ENCODE measurements at regions not wholly inside any gene's neighbourhood (a gene's known extent, or its start where the extent isn't known, plus 50 kb on each side); places are given as distances from the start of the nearest gene placed in this dataset.

DNA sequence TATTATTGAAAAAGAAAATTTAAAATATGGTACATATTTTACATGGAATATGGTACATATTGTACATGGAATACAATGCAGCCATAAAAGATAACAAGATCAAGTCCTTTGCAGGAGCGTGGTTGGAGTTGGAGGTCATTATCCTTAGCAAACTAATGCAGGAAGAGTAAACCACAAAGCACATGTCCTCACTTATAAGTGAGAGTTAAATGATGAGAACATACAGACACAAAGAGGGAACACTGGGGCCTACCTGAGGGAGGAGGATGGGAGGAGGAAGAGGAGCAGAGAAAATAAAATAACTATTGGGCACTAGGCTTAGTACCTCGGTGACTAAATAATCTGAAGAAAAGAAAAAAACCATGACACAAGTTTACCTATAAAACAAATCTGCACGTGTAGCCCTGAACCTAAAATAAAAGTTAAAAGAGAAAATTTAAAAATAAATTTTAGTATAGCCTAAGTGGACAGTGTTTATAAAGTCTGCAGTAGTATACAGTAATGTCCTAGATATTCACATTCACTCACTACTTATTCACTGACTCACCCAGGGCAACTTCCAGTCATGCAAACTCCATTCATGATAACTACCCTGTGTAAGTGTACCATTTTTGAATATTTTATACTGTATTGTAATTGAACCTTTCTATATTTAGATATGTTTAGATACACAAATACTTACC lies 204.4 kb downstream of the FAM76B start:
- DNase-seq (ENCODE audit: low read depth), result no peak

DNA sequence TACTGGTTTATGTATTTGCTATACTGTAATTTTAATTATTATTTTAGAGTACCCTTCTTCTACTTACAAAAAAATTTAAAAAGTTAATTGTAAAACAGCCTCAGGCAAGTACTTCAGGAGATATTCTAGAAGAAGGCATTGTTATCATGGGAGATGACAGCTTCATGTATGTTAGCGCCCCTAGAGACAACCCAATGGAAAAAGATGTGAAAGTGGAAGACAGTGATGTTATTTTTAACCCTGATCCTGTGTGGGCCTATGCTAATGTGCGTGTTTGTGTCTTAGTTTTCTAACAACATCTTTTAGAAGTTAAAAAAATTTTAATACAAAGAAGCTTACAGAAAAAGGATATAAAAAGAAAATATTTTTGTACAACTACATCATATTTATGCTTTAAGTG lies 205.0 kb downstream of the FAM76B start:
- no peak for DNase-seq (ENCODE audit: low read depth)

DNA sequence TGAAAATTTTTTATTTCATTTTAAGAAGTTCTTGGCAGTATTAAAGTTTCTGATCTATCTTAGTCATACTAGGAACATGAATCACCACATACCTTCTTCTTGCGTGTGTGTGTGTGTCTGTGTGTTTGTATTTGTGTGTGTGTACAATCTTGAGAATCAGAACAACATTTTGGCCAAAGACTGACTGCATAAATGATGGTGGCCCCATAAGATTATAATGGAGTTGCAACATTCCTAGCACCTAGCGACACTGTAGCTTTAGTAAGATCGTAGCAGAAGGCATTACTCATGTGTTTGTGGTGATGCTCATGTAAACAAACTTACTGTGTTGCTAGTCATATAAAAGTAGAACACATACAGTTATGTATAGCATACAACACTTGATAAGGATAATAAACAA lies 205.4 kb downstream of the FAM76B start:
- no peak for DNase-seq (ENCODE audit: low read depth)

GRCh38 chr11:95577716-95578460 lies 211.7 kb downstream of the FAM76B start:
- no peak for DNase-seq (ENCODE audit: low read depth)

DNA sequence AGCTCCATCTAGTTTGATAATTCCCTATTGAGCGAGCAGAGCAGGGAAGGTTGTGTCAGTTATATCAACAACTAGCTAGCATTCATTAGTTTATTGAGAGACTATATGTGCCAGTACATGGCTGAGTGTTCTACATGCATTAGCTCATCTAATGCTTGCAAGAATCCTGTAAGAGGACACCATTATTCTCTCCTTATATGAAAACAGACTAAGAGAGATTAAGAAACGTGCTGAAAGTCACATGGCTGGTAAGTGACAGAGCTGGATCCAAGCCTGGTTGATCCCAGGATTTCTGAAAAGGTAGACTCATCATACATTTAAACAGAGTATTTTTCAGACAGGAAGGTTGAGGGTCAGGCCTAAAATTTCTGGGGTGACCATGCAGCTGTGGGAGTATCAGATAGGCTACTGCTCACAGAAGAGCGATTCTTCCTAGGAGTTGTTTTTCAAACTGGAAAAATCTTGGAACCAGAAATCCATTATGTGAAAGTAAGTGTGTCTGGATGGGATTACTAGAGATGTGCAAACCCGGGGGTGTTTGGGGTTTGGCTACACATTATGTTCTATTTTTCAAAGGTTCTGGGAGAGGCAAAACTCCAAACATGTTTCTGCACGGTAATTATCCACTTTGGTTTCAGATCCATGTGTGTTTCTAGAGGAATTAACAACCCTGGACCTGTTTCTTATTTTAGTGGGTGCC lies 213.3 kb downstream of the FAM76B start:
- no peak for DNase-seq (ENCODE audit: low read depth)

DNA sequence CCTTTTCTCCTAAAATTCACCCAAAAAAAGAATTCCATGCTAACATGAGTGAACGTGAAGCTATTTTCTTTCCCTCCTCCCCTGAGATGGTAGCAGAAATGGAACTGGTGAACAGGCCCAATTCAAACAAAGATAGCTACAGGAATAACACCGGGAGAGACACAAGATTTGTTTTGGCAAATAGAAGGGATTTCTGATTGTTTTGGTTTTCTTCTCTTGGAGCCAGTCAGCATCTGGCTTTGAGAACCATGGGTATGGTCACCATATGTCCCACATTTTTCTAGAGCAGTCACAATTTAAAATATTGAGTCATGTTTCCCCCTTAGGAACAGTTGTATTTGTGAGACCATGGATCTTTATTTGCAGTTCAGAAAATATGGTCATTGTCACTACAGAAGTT lies 214.1 kb downstream of the FAM76B start:
- no peak for DNase-seq (ENCODE audit: low read depth)

DNA sequence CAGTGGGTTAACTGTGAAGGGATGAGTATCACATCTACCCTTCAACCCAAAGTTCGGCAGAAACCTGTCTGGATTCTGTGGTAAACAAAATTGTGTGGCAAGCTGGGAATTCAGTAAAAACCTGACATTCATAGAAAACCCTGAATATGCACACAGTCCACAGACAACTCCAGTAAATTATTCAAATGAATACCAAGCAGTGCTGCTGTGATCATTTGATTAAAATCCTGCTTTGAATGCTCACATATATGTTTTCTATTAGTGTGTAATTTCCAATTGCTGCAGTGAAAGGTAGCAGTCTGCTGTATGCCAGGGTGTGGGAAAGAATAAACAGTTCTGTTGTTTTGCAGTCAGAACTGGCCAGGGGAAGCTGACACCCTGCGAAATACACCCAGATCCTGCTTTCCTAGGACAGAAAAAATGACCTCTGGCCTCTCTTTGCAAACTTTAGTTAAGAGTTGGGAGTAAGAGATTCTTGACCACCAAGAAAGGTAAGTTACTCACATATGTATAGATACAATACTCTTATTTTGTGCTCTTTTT lies 217.8 kb downstream of the FAM76B start:
- DNase-seq (ENCODE audit: low read depth), result no peak

DNA sequence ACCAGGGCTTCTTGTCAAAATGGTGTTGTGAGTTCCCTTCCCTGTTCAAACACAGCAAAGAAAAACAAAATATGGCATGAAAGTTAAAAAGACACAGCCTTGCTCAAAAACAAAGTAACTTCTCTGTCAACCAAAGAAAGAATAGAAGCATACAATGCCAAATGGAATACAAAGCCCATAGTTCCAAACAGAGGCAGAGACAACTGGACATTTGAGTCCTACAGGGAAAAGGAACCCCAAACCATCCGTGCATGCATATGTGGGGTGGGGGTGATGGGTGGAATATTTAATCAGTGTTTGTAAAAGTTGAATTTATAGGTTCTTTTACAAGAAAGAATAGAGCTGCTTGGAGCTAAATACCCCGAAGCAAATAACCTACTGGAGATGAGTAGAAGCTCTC lies 218.7 kb downstream of the FAM76B start:
- no peak for DNase-seq (ENCODE audit: low read depth)

- DNase-seq (ENCODE audit: low read depth), result no peak
Measured at GRCh38 chr11:95569207-95569606, 220.4 kb downstream of the FAM76B start.

GRCh38 chr11:95568281-95568680 lies 221.3 kb downstream of the FAM76B start:
- DNase-seq (ENCODE audit: low read depth), result no peak

DNA sequence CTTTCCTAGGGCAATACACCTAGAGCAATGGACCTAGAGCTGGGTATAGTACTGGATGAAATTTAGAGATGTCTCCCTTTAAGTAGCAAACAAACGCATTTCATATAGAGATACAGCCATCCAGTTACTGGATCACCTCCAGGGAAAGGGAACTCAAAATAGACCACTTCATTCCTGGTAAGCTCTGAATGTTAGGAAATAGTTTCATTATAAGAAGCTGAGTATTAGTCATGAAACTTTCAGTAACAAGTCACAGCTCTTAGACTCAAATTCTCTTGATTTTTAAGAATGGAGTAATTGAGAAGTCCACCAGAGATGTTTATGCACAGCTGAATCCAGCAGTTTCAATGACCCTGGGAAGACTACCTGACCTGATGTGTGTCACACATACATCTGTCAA lies 221.9 kb downstream of the FAM76B start:
- no peak for DNase-seq (ENCODE audit: low read depth)

- no peak for DNase-seq (ENCODE audit: low read depth)
Measured at GRCh38 chr11:95566211-95566610, 223.4 kb downstream of the FAM76B start.

DNA sequence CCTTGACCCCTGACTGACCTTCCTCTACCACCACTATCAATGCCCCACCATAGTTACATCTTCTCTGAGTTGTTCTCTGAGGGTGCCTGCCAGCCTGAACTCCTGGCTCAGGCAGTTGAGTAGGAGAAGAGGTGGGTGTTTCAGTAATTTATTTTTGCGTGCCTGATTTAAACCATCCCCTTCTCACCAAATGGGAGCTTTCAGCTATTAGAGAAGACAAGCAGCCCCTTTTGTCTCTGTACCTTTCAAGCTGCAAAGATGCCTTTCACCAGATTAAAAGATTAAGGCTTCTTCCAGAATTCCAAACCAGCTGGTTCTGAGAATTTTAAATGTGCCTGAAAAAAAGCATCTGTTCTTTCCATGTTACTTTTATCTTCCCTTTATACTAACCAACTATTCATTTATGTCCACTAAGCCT lies 223.8 kb downstream of the FAM76B start:
- DNase-seq (ENCODE audit: low read depth), result no peak

DNA sequence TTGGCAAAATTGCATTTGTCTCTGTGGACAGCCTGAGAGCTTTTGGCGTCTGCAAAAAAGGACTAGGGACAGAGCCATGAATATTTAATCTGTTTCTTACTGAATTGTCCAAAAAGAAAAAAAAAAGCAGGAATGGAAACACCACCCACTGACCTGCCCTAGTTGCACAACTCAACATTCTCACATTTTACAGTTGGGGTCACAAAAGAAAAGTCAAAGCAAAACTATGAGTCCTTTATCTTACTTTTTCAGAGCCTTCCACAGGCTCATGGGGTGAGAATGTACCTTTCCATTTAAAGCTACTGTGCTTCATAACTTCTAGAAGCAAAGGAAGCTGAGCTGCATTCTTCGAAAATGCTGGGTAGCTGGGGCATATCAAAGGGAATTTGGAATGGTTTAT lies 225.7 kb downstream of the FAM76B start:
- DNase-seq (ENCODE audit: low read depth), result no peak

DNA sequence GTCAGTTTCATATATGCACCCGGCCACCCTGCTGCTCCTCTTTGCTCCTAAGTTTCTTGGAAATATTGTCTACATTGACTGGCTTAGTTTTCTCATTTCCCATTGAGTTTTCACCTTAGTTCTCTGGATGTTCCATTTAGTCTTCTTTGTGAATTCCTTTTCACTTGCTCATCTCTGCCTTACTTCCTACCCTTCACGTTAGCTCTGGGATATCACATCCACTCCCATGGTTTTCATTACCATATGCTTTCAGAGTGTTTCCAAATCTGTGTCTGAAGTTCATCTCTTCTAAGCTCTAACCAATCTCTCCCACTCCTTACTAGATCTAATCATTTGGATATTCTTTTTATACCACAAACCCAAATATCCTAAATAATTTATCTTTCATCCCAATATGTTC lies 226.4 kb downstream of the FAM76B start:
- no peak for DNase-seq (ENCODE audit: low read depth)

GRCh38 chr11:95562196-95562921 lies 227.2 kb downstream of the FAM76B start:
- DNase-seq (ENCODE audit: low read depth), result no peak

DNA sequence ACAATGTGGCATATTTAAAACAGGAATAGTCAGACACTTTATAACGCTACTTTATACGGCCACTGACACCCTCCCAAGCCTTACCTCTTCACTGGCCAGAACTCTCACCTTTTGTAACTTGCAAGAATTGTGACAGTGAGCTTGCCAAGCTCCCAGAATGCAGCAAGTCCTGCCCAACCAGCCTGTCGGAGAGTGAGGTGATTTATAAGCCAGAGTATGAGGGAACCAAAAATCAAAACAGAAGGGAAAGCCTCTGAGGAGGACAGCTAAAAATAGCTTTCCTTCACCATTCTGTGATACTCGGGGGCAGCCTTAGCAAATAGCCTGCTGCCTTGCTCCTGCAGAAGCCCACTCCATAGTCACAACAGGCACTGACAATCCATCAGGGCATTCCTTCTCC lies 229.7 kb downstream of the FAM76B start:
- no peak for DNase-seq (ENCODE audit: low read depth)

DNA sequence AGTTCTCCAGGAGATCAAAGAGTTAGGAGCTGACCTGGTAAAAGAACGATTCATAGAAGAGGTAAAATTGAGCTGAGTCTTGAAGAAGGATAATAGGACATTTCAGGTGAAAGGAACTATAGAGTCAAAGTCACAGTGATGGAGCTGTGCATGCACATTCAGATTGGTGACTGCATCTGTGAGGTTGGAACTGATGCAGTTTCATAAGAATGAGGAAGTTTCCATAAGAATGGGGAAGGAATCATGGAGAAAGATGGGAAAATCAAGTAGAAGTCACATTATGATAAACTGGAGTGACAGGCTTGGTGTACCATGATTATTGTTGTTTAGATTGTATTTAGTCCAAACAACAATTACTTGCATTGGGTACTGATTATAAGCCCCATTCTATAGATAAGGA lies 232.2 kb downstream of the FAM76B start:
- no peak for DNase-seq (ENCODE audit: low read depth)

DNA sequence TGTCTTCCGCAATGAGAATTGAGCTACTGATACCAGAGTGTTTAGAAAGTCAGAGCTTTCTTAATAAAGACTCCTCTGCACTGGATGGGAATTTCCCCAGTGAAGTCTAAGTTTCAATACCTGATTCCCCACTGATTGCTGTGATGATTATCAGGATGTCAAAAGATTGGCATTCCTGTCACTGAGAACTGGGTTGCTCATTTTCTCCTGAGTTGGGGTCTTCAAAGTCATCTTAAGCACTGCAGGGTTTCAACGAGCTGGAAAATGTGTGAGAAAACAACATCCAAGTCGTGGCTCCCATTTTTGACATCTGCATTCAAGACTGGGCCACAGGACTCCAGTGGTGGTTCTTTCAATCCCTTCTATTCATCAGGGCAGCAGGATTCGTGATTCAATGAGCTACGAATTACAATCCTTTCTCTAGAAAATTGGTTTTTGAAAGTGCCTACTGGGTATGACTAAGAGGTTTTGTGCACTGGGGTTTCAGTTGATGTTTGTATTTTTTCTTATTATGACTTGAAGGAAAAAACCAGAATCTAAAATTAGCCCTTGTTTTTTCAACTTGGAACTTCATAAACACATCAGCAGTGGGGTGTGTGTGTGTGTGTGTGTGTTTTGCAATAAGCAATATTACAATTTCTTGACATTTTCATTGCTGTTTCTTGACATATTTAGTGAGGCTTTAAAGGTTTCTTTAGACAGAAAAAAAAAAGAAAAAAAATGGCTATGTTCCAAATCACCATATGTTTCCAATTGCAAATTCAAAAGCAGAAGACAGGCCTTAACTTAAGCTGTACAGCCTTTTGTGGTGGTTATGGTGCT lies 233.0 kb downstream of the FAM76B start:
- DNase-seq (ENCODE audit: low read depth), result no peak

DNA sequence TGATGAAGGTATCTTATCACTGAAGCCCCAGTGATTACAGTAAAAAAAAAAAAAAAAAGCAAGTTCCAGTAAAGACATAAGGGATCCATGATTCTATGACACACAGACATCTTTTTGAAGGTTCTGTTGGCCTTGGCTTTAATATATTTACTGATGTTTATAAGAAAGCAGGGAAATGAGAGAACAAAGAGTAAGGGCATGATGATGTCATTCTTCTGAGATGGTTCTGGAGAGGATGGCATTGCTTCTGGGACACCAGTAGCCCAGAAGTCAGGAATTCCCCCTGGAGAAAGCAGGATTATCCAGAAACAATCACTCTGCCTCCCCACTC lies 233.6 kb downstream of the FAM76B start:
- DNase-seq (ENCODE audit: low read depth), result no peak

DNA sequence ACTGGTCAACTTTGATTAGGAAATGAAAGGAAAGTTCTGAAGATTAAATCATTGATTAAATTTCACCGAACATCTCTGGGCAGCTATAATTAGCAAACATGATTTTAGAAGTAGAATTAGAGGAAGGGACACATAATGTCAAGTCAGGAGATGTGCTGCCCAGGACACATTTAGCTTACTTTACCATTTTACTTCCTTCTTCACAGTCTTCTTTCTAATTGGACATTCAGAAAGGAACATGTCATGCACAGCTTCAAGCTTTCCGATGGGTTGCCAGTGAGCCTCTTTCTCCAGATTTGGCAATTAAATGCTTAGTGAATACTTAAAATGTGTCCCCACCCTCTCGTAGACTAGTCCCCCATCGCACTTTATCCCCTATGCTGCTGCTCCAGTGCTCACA lies 234.7 kb downstream of the FAM76B start:
- DNase-seq (ENCODE audit: low read depth), result no peak

DNA sequence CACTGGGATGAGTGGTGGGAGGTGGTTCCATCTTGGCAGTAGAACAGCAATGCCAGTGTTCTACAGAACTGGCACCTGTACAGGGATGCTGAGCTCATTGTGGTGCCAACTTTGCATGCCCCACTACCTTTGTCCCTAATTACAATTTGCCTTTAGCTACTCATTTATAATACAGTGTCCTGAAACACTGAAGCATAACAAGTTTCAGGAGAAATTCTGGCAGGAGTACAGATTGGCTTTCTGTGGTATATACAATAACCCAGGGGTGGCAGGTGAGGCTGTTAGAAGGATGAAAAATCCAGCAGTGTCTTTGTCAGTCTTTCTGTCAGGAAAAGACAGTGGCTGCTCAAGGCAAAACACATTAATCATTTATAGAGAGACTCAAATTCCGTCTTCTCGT lies 240.3 kb downstream of the FAM76B start:
- DNase-seq (ENCODE audit: low read depth), result no peak
